ENCODE measurements at regions not wholly inside any gene's neighbourhood (a gene's known extent, or its start where the extent isn't known, plus 50 kb on each side); places are given as distances from the start of the nearest gene placed in this dataset.

DNA sequence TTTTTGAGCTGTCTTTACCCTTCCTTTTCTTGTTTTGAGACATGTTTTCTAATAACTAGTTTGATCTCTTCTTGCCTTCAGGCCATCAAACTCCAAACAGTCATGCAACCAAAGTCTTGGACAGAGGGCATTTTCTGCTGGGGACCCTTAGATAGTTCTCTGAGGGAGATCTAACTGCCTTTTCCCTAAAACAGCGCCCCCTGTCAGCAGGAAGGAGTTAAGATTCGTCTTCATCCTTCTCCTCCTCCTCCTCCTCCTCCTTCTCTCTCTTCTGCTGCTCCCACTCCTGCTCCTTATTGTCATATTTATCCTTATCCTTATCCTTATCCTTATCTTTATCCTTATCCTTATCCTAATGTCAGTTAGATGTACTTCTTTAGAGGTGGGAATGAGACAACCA lies 417.2 kb downstream of the TRAM1L1 start:
- no peak overlapping the region for H3K4me3 ChIP-seq (replicated peaks in 1 of 2; ENCODE audit: low read depth in 2 of 2, low read length in 2 of 2)
- no peak for TF ChIP-seq CTCF (IDR thresholded peaks at IDR 0.05; ENCODE audit: low read depth, low read length)
- DNase-seq (ENCODE audit: low read depth in 2 of 2), result no peak

GRCh38 chr4:116665716-116666115 lies 419.7 kb downstream of the TRAM1L1 start:
- no peak for TF ChIP-seq CTCF (IDR thresholded peaks at IDR 0.05; ENCODE audit: low read depth, low read length)
- DNase-seq (ENCODE audit: low read depth in 2 of 2), result no peak

GRCh38 chr4:116664198-116664597 lies 421.2 kb downstream of the TRAM1L1 start:
- H3K4me3 ChIP-seq (replicated peaks in 1 of 2; ENCODE audit: low read depth in 2 of 2, low read length in 2 of 2), result no peak overlapping the region
- DNase-seq (ENCODE audit: low read depth in 2 of 2), result no peak
- no peak for TF ChIP-seq CTCF (IDR thresholded peaks at IDR 0.05; ENCODE audit: low read depth, low read length)

More at GRCh38 chr4:116665716-116666115, 419.7 kb downstream of the TRAM1L1 start:
- H3K4me3 ChIP-seq (replicated peaks in 1 of 2; ENCODE audit: low read depth in 2 of 2, low read length in 2 of 2), result no peak overlapping the region

DNA sequence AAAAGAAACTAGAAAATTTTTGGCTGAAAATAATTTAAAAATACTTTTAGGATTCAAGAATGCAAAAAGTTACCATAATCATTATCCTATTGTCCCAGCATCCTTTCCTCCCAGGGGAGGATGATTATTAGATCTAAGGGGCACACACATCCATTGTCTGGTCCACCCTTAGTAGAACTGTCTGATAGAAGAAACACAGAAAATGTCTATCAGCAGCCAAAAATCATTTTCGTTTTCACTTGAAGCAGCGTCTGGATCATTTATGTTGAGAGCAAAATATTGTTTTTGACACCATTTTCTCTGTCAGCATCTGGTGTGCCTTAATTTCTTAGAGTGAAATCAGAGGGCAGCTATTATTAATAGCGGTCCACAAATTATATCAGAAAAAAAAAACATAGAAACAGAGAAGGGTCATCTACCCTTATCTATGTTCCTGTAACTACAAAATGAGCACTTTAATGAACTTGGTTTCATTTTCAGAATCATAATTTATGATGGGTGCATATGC lies 446.3 kb downstream of the TRAM1L1 start:
- H3K4me3 ChIP-seq (replicated peaks in 1 of 2; ENCODE audit: low read depth in 2 of 2, low read length in 2 of 2), result no peak overlapping the region
- TF ChIP-seq CTCF (IDR thresholded peaks at IDR 0.05; ENCODE audit: low read depth, low read length), result no peak
- no peak for DNase-seq (ENCODE audit: low read depth in 2 of 2)

DNA sequence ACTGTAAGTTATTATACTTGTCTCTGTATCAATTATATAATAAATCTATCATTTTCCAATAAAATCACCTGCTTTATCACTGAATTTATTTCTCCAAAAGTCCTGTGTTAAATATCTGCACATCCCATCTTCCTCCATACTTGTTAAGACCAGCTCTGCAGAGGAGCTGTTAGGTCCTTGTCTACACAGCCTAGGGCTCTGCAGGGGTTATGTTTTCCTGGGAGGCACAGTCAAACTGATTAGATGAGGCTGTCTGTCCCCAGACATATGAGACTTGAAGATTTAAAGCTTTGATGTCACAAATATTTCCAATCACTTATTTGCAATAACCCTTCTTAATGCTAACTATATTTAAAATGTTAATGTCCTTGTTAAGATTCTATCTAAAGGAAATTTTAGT lies 446.8 kb downstream of the TRAM1L1 start:
- DNase-seq (ENCODE audit: low read depth in 2 of 2), result no peak
- TF ChIP-seq CTCF (IDR thresholded peaks at IDR 0.05; ENCODE audit: low read depth, low read length), result no peak
- H3K4me3 ChIP-seq (replicated peaks in 1 of 2; ENCODE audit: low read depth in 2 of 2, low read length in 2 of 2), result no peak overlapping the region

GRCh38 chr4:116636917-116637316 lies 448.5 kb downstream of the TRAM1L1 start:
- H3K4me3 ChIP-seq (replicated peaks in 1 of 2; ENCODE audit: low read depth in 2 of 2, low read length in 2 of 2), result no peak overlapping the region
- DNase-seq (ENCODE audit: low read depth in 2 of 2), result no peak
- TF ChIP-seq CTCF (IDR thresholded peaks at IDR 0.05; ENCODE audit: low read depth, low read length), result no peak

- no peak overlapping the region for H3K4me3 ChIP-seq (replicated peaks in 1 of 2; ENCODE audit: low read depth in 2 of 2, low read length in 2 of 2)
- no peak for DNase-seq (ENCODE audit: low read depth in 2 of 2)
- no peak for TF ChIP-seq CTCF (IDR thresholded peaks at IDR 0.05; ENCODE audit: low read depth, low read length)
These were observed 453.1 kb downstream of the TRAM1L1 start for GRCh38 chr4:116632269-116632668.
